HTR-8/SVneo (cell line): ENCODE measurements at regions not wholly inside any gene's neighbourhood (a gene's known extent, or its start where the extent isn't known, plus 50 kb on each side); places are given as distances from the start of the nearest gene placed in this dataset.

Experiments
- DNase-seq: peaks from one replicate; pipeline ENCODE4 v3.0.0; 2011; ENCODE audit warnings: low spot score, mixed read lengths; ENCODE audit not compliant: insufficient read length
- FAIRE-seq: peaks from 2 replicates; lab custom pipeline; 2011; peaks lifted over from hg19 to GRCh38; lab: Jason Lieb, UNC

DNA sequence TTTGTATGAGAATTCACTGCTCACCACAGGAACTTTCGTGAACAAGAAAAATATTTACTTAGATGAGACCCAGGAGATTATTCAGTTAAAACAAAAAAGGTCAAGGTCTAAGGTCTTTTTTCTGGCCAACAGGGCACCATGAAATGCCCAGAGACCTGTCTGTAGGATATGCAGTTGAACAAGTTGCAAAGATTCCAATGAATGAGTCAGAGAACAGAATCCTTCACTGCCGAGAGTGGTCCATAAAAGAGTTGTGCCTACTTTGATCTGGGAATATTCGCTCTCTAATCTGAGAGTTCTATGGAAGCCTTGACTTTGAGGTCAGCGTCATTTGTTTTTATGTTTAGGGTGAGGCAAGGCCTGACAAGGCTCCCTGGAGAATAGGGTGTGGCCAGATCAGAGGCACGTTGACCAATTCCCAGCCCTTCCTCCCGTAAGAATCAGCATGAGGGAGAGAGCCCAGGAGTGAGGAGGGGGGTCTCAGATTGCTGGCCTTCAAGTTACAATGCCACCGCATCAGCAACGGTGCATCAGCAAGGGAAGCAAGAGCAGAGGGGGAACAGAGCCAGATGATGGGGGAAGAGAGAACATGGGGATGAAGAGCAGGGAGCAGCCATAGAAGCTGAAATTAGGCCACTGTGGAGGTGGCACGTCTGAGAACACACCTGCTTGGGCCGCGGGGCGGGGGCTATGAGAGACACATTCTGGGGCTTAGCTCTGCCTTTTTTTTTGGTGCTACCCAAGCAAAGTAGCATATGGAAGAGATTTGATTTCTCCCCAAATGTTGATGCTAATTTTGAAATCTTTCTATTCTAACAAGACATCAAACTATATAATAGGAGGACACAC lies 206.4 kb upstream of the RAB4A start:
- FAIRE-seq (no peak), DNase-seq (no peak)

DNA sequence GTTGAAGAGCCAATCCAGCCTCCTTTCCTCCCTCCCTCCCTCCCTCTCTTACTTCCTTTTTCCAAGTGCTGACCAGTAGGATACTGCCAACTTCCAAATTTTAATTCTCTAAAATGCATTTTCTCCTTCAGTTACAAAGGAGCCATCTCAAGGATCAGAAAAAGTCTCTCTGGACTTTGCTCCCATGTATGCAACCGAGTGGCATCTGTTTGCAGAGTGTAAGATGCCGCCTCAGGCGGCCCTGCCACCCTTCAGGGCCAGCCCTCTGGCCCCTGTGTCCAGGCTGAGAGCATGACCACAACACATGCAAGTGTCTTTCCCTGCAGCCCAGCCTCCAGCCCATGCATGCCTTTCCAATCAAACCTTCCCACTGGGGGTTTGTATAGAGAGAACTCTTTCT lies 205.3 kb upstream of the RAB4A start:
- DNase-seq (no peak), FAIRE-seq (no peak)

DNA sequence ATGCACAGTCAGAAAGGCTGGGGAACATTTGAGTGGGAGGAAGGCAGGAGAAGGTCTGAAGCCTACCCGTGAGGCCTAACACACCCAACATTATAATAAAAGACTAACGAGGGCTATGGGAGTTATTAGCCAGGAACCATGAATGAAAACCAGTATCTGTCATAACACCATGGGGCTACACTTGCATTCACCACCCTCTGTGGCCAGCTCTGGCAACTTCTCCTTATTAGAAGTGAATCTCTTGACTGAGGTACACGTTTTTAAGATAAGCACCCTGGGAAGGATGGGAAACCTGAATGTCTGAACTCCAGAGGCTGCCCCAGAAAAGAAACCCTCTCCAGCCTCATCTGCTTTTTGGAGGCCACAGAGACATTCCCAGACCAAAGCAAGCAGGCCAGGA lies 204.3 kb upstream of the RAB4A start:
- no peak for DNase-seq
- no peak for FAIRE-seq

DNA sequence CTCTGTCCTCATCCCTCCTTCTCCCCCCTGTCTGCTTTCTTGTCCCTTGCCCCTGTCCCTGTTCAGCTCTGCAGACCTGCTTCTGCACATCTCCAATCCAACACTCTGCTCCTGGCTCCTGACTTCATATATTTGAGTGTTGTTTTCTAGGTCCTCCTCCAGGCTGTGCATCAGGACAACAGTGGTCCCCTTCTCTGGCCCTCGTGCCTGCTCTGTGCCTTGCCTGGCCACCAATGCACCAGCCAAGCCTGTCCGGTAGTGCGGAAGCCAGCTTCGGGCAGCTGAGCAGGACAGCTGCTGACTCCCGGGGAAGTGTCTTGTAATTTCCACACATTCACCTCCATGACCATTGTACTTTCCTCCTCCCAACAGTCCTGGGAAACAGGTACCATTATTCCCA lies 203.4 kb upstream of the RAB4A start:
- FAIRE-seq = no peak

DNA sequence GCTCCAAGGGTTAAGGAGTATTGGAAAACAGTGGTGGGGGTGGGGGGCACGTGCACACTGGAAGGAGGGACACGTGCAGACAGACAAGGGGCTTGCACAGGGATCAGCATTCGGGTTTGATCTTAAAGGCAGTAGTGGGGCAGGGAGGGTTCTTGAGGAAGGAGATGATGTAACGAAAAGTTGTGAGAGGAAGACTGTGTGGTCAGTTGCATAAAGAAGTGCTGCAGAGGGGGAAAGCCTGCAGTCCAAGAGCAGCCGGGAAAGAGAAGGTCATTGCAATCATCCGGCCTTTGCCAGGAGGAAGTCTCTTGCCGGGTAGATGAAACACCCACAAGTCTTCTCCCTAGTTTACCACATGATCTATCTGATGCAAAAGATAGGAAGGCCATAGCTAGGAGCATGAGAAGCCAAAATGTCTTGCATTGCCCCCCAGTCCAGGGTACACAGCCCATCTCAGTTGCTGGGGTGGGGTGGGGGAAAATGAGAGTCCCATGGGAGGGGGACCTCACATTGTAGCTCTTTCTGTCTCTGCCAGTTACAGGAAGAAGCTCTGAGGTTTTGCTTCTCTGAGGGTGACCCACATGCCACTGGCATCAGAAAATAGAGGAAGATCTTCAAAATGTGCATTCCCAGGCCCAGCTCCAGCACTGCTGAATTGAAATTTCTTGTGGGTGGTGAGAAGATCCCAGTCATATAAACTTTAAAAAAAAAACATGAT lies 202.5 kb upstream of the RAB4A start:
- FAIRE-seq (no peak), DNase-seq (no peak)

More for the DNA sequence above, 203.4 kb upstream of the RAB4A start:
- DNase-seq = no peak

DNA sequence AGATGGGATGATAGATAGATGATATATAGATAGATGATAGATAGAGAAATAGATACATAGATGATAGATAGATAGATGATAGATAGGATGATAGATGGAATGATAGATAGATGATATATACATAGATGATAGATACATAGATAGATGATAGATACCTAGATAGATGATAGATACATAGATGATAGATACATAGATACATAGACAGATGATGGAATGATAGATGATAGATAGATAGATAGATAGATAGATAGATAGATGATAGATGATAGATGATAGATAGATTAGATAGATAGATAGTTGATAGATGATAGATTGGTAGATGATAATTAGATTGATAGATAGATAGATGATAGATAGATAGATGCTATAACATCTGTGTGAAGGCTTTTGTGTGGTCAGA lies 201.7 kb upstream of the RAB4A start:
- DNase-seq (no peak), FAIRE-seq (no peak)

DNA sequence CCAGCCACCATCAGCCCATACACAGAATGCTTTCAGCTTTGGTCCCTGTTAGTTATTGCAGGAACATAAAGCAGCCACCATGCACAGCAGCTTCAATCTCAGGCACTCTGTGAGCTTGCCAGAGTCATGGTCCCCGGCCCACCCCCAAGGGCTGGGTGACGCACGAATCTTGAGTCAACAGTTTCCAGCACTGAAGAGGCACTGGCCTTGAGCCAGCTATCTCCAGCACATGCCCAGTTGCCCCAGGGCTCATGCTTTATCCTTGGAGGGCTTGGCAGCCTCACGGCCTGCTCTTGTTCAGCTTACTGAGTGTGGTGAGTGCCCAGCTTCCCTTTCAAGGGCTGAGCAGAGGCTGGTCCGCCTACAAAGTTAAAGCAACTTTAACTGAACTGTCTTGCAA lies 200.7 kb upstream of the RAB4A start:
- FAIRE-seq = peak; percentile 81
- DNase-seq = peak; percentile 71

DNA sequence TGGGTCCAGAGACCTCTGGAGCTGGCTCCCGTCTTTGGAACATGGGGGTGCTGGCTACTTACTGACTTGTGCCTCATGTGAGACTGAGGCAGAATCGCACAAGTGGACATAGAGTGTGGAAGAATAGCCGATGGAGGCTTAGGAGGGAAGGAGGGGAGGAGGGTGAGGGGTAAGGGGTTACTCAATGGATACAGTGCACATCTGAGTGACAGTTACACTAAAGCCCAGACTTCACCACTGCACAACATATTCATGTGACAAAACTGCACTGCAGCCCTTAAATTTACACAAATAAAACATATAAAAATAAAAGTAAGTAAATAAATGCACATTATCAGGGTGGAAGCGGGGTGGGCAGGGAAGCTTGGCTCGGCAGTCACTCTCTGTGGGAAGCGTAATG lies 197.7 kb upstream of the RAB4A start:
- DNase-seq = no peak
- FAIRE-seq = no peak

DNA sequence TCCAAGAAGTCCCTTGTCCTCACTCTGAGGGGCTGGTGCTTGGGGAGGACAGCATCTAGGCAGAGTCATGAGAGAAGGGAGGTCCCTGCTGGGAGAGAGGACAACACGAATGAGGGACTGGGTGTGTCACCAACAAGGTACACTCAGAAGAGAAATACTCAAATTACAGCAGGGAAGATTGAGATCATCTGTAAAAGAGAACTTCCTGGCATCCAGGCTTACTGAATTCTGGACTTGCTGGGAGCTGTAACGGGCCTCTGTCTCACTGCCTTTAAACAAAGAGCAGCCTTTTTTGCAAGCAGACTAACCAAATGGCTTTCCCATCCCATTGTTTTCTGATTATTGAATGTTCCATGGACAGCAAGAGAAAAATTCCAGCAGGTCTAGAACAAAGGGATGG lies 195.7 kb upstream of the RAB4A start:
- no peak for FAIRE-seq

DNA sequence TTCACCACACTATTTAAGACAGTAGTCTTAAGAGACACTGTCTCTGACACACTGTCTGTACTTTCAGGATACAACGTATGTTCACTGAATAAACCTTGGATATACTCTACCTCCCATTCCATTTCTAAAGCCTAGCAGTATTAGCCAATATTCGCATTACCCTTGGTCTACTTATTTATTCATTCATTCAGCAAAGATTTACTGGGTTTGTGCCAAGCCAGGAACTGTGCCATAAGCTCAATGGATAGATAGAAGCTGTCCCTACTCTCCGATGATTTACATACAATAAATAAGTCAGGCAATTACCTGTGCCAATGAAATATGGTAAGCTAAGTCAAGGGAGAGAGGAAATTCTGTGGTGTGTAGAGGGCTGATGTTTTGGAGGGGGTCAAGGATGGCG lies 195.2 kb upstream of the RAB4A start:
- DNase-seq (no peak), FAIRE-seq (no peak)

More for the DNA sequence above, 195.7 kb upstream of the RAB4A start:
- DNase-seq = no peak

DNA sequence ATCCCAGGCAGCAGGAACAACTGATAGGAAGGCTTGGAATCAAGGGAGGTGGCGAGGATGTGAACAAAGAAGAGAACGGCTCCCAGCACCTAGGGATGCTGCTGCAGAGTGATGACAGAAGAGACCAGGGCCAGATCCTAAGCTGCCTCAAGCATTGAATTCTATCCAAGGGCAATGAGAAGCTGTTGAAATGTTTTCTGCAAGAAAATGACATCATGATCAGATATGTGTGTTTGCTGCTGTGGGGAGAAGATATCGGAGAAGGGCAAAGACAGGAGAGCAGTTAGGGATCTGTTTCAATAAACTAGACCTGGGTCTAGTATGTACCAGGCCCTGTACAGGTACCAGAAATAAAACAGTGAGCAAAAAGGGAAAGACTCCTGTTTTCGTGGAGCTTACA lies 194.7 kb upstream of the RAB4A start:
- DNase-seq (no peak), FAIRE-seq (no peak)

DNA sequence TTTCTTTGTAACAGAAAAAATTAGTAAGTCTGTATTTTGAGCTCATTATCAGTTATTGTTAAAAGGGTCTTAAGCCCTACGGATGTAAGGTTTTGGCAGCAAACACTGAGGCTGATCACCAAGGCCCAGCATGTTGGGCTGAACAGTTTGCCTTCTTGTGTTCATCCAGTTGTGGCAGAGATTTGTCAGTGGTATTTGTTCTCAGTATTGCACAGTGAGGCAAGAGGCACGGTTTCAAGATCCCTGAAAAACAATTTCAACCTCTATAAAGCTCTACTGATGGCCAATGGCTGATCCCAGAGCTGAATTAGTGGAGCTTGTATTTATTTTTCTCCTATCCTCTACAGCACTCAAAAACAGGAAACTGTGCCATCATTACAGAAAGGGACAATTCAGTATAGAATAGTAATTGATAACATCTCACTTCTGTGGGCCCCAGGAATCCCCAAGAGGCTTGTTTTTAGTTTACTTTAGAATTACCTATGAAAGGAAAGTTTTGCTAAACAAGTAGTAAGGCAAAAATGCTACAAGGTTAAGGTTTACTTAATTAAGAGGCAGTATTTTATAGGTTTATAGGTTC lies 191.8 kb upstream of the RAB4A start:
- no peak for DNase-seq

DNA sequence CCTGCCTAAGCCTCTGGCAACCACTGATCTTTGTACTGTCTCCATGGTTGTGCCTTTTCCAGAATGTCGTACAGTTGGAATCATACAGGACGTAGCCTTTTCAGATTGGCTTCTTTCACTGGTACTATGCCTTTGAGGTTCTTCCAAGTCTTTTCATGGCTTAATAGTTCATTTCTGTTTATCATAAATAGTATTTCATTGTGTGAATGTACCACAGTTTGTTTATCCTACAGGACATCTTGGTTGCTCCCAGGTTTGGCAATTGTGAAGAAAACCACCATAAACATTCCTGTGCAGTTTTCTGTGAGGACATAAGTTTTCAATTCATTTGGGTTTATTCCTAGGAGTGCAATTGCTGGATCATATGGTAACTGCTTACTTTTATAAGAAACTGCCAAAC lies 190.6 kb upstream of the RAB4A start:
- no peak for DNase-seq
- FAIRE-seq = no peak

More for the DNA sequence above, 191.8 kb upstream of the RAB4A start:
- FAIRE-seq = no peak

DNA sequence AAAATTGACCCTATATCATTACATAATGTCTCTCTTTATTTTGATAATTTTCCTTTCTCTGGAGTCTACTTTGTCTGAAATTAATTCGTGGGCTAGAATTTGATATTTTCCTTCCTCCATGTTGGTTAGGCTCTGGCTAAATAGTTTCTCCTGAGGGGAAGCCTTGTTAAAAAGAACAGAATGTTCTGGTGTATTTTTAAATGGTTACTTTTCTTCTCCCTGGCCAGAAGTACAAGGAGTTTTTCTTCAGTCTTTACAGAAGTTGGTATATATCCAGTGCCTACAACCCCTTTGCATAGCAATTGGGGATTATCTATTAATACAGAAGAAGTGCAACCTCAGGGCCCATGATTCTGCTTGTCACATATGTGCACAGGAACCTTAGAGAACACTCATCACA lies 185.6 kb upstream of the RAB4A start:
- DNase-seq (no peak), FAIRE-seq (no peak)

DNA sequence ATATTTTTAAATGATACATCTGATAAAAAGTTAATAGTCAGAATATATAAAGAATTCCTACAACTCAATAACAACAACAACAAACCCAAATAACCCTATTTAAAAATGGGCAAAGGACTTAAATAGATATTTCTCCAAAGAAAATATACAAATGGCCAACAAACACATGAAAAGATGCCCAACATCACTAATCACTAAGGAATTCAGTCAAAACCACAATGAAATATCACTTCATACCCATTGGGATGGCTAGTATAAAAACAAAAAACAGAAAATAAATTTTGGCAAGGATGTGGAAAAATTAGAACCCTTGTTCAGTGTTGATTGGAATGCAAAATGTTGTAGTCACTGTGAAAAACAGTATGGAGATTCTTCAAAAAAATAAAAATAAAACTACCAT lies 184.8 kb upstream of the RAB4A start:
- FAIRE-seq = no peak
- no peak for DNase-seq

DNA sequence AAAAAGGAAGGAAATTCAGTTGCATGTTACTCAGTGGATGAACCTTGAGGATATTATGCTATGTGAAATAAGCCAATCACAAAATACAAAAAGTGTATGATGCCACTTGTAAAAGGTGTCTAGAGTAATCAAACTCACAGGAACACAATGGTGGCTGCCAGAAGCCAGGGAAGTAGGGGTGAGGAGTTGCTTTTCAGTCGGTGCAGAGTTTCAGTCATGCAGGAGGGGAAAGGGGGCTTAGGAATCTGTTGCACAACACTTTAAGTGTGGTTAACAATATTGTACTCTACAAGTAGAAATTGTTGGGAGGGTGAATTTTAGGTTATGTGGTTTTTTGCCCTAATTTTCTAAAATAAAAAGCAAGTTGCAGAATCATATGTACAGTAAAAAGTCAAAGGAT lies 184.2 kb upstream of the RAB4A start:
- DNase-seq (no peak), FAIRE-seq (no peak)

DNA sequence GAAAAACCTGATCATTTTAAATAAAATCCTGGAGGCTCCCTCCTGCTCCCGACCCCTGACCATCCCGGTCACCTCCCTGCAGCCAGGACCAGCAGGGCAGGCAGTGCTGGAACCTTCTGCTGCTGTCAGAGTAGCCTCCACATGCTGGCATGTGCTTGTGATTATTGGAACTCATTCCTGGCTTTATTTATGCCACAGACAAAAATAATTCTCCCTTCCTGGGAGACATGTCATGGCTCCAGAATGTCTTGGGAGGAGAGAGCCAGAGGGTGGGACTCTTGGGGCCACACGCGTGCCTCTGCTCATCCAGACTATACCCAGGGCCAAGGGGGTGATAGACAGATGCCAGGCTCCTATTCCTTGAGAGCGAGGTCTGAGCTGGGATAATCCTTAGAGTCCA lies 183.6 kb upstream of the RAB4A start:
- FAIRE-seq (no peak), DNase-seq (no peak)

DNA sequence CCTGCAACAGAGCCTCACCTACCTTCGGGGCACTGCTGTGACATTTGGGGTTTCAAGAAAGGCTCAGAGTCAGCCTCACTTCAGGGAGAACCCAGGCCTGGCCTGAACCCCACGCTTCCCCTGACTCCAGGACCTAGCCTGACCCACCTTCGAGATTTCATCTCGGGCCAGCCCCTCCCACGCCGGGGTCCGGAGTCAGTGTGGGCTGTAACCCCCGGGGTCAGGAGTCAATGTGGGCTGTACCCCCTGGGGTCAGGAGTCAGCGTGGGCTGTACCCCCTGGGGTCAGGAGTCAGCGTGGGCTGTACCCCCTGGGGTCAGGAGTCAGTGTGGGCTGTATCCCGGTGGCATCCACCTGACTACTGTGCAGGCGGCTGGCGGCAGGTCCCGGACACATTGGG lies 183.0 kb upstream of the RAB4A start:
- FAIRE-seq (no peak), DNase-seq (no peak)

DNA sequence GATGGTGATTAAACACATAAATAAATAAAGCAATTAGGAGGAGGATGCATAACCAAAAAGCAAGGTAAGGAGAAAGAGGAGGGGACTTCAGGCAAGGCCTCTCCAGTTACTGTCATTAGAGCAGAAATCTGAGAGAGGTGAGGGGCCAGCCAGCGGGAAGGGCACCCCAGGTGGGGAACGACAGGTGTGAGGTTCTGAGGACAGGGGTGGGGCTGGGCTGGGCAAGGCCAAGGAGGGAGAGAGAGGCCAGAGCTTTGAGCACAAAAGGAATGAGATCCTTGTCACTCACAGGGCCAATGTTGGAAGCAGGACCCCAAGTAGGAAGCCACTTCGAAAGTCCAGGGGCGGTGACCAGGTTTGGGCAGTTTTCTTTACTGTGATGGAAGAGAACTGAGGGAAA lies 182.2 kb upstream of the RAB4A start:
- FAIRE-seq (no peak), DNase-seq (no peak)

DNA sequence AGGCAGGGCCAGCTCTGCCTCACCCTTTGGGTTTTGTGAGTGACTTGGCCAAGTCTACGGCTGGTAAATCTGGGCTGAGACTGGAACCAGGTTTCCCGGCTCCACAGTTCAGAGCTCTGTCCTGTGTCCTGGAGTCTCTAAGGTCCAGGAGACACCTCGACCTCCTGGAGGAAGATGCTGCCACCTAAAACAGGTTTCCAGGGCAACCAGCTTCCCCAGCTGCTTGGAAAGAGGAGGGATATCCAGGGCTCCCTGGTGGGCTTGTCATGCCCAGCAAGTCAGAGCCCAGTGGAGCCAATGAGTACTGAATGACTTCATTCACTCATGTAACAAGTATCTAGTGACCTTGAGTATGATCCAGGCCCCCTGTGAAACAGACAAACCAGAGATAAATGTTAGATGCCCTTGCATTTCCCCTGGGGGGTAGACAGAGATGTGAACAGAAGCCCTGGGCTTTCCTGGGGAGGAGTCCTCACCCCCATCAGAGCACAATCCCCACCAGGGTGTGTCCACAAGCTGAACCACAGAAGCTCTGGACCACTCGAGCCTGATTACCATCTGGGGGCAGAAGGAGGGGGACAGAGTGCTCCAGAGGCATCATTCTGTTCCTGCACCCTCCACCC lies 181.2 kb upstream of the RAB4A start:
- DNase-seq = no peak
- FAIRE-seq = no peak

DNA sequence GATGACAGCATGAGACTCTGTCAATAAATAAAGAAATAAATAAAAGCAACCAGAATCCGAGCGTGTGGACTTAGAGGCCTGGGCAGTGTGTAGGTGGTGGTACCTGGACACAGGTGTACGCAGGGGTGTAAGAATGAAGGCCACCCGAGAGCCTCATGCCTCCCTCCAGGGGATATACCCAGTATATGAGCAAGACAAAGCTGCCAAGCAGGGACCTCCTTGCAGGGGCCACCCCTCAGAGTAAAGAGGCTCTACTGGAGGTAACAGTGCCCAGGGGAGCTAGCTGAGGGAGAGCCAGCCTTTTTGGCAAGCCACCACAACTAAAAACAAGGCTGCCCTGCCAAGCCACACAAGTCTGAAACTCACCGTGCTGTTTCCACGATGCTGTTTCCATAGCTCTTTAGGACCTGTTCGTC lies 179.2 kb upstream of the RAB4A start:
- no peak for FAIRE-seq
- no peak for DNase-seq
